Gastrocnemius medialis (tissue), 4 donors: ENCODE measurements at regions not wholly inside any gene's neighbourhood (a gene's known extent, or its start where the extent isn't known, plus 50 kb on each side); places are given as distances from the start of the nearest gene placed in this dataset.

Experiments
- POLR2A ChIP-seq, 2 donors: fragments of 450-650 bp; IDR thresholded peaks; one replicate each; pipeline ENCODE4 v1.6.1; 2017; ENCODE audit warnings: antibody characterized with exemption in 2 of 2, mild to moderate bottlenecking in 2 of 2, moderate library complexity in 2 of 2
- TF ChIP-seq, protein P1 (sequence below), 5 experiments: fragments of 450-650 bp in 3 of 5; fragments of 200-600 bp in 2 of 5; sonication (generic) in 2 of 5; IDR thresholded peaks in 4 of 5; conservative IDR thresholded peaks in 1 of 5; 1 replicate in 4 of 5; 2 replicates in 1 of 5; pipeline ENCODE4 v1.5.1; 2016 to 2019; ENCODE audit warnings: antibody characterized with exemption in 5 of 5, mild to moderate bottlenecking in 3 of 5, moderate library complexity in 3 of 5

DNA sequence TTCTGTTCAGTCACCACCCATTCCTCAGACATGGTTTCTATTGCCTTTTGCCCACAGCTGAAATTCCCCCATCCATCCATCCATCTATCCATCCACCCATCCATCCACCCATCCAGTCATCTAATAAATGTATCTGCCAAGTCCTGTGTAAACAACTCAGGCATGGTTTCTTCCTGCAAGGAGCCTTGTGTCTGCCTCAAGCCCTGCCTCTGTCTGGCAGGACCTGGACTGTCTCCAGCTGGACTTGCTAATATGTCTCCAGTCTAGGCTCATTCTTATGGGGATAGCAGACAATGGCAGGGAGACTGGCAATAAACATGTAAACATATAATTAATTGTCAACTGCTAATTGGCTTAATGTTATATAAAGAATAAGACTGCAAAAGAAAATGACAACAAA, 64.7 kb upstream of the AMPD3 start:
- TF ChIP-seq, protein P1, sequence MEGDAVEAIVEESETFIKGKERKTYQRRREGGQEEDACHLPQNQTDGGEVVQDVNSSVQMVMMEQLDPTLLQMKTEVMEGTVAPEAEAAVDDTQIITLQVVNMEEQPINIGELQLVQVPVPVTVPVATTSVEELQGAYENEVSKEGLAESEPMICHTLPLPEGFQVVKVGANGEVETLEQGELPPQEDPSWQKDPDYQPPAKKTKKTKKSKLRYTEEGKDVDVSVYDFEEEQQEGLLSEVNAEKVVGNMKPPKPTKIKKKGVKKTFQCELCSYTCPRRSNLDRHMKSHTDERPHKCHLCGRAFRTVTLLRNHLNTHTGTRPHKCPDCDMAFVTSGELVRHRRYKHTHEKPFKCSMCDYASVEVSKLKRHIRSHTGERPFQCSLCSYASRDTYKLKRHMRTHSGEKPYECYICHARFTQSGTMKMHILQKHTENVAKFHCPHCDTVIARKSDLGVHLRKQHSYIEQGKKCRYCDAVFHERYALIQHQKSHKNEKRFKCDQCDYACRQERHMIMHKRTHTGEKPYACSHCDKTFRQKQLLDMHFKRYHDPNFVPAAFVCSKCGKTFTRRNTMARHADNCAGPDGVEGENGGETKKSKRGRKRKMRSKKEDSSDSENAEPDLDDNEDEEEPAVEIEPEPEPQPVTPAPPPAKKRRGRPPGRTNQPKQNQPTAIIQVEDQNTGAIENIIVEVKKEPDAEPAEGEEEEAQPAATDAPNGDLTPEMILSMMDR (IDR thresholded peaks at IDR 0.05 in 4 of 5, conservative IDR thresholded peaks at IDR 0.05 in 1 of 5) = no peak
- no peak for TF ChIP-seq POLR2A (IDR thresholded peaks at IDR 0.05)
